HG03045 (cell line): ENCODE measurements at regions not wholly inside any gene's neighbourhood (a gene's known extent, or its start where the extent isn't known, plus 50 kb on each side); places are given as distances from the start of the nearest gene placed in this dataset.

Experiments
- ATAC-seq: cut with Tn5 transposase; IDR thresholded peaks from one replicate; pipeline ENCODE4 v1.9.1; 2021; ENCODE audit warnings: mild to moderate bottlenecking, moderate library complexity; ENCODE audit not compliant: unreplicated experiment

DNA sequence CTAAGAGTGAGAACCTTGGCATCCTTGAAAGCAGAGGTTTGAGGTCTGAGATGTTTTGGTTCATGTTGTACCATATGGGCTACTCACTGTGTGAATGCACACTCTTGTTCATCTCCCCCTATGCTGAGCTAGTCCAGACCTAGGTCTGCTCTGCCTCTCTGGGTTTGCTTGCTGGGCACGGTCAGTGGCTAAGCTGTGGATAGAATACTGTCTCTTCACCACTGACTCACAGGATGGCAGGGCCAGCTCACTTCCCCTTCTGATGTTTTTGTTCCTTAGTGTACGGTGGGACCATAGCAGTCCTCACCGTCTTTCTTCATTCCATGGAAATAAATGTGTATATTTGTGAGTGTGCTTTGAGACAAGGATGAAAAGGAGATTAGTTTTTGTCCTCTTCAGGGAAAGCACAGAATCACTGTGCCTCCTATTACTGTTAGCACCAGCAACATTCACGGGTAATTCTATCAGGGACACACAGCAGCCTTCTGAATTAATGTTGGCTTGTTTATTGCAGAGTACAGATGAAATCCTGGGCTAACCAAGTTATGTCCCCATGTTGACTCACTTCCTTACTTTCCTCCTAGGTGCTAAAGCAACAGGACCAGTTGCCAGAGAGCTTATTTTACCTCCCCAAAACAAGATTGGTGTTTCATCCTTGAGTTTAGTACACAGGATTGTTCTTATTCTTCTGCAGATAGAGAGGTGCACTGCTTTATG lies 56.9 kb upstream of the IVNS1ABP start:
- ATAC-seq, result no peak

GRCh38 chr1:185369786-185370185 lies 52.7 kb upstream of the IVNS1ABP start:
- ATAC-seq, result no peak

DNA sequence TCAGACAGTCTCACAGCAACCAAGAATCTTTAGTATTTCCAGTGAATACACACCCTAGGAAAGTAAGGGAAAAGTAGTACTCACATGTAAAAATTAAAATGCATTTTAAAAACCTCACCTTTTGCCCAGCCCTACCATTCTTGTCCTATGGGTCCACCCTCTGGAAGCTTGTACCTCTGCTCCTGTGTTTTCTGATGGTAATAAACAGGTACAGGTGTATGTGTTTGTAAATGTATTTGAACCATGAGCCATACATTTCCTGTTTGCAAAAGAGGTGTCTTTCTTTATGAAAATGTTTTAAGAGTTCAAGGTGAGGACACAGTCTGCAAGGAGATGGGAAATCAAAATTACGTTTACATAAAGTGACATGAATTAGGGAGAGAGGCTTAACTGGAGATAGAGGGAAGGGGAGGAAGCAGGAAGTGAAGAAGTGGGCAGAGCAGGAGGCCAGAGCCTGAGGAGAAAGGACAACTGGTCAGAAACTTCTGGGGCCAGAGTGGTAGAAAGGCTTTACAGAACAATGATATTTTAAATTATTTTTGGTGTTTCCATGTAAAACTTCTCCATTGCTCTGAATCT lies 52.0 kb upstream of the IVNS1ABP start:
- no peak for ATAC-seq

GRCh38 chr1:185368313-185368855 lies 51.3 kb upstream of the IVNS1ABP start:
- no peak for ATAC-seq

- no peak for ATAC-seq
Measured at GRCh38 chr1:185367218-185367617, 50.2 kb upstream of the IVNS1ABP start.
